HCT116 (cell line): ENCODE measurements at regions not wholly inside any gene's neighbourhood (a gene's known extent, or its start where the extent isn't known, plus 50 kb on each side); places are given as distances from the start of the nearest gene placed in this dataset.

Experiments used
- ATAC-seq: fragments of 200-7000 bp; cut with Tn5 transposase; 2 replicates; pipeline ENCODE4 v1.9.1; 2020; ENCODE audit warnings: mild to moderate bottlenecking, moderate library complexity
- BruUV-seq: library from RNA; stranded (reverse); fragments of 400-500 nt; replicated peaks from 2 replicates; lab custom pipeline; 2021; lab: Mats Ljungman, UMichigan
- CTCF ChIA-PET: fragments of 300-600 bp; sonication (Branson Sonifier 250); formaldehyde crosslinking; loops from one replicate; lab custom pipeline; 2021; ENCODE audit warnings: antibody characterized with exemption; lab: Charles Lee
- POLR2A ChIA-PET: fragments of 300-600, 350-600 bp; sonication (Branson Sonifier 250); formaldehyde crosslinking; loops from one replicate; lab custom pipeline; 2021; ENCODE audit warnings: antibody characterized with exemption; lab: Charles Lee
- RAD21 ChIA-PET, 2 experiments: fragments of 300-600 bp; sonication (Branson Sonifier 250); formaldehyde crosslinking; loops; one replicate each; lab custom pipeline; 2023; ENCODE audit warnings: low total read pairs in 2 of 2; ENCODE audit not compliant: uncharacterized antibody in 2 of 2, unreplicated experiment in 2 of 2, low non-redundant PET in 1 of 2; lab: Charles Lee
- DNase-seq: peaks from one replicate; pipeline ENCODE4 v3.0.0-alpha.2; 2010; ENCODE audit warnings: low read depth, low spot score
- H2AFZ ChIP-seq: fragments of 200-600 bp; shearing (Covaris generic), sonication (generic); 2 replicates; pipeline ENCODE4 v1.6.1; 2017; ENCODE audit warnings: low read depth, mixed run types, mixed read lengths, antibody characterized with exemption, low read length; ENCODE audit not compliant: poor library complexity, severe bottlenecking
- H3K27ac ChIP-seq: 2 replicates; pipeline ENCODE4 v1.5.1; 2012; ENCODE audit warnings: low read depth, low read length
- H3K27me3 ChIP-seq: fragments of 200-600 bp; sonication (generic); 2 replicates; pipeline ENCODE4 v1.6.1; 2016; ENCODE audit warnings: mixed run types, low read length, mixed read lengths; ENCODE audit not compliant: insufficient read depth
- H3K36me3 ChIP-seq, 2 experiments: fragments of 200-500 bp in 1 of 2; fragments of 200-600 bp in 1 of 2; sonication (Bioruptor generic) in 1 of 2; sonication (generic) in 1 of 2; 2 replicates each; pipeline versions ENCODE4 v1.5.1 to v1.6.1; 2014 to 2016; ENCODE audit warnings: low read length in 2 of 2, inconsistent platforms in 1 of 2, mixed read lengths in 1 of 2, mixed run types in 1 of 2; ENCODE audit not compliant: insufficient read depth in 2 of 2, control insufficient read depth in 1 of 2
- H3K4me1 ChIP-seq, 2 experiments: fragments of 200-600 bp in 1 of 2; sonication (generic) in 1 of 2; 2 replicates each; pipeline versions ENCODE4 v1.5.1 to v1.6.1; 2012 to 2017; ENCODE audit warnings: low read length in 2 of 2, inconsistent platforms in 1 of 2, mild to moderate bottlenecking in 1 of 2, mixed read lengths in 1 of 2, mixed run types in 1 of 2, moderate library complexity in 1 of 2; ENCODE audit not compliant: insufficient read depth in 2 of 2, control insufficient read depth in 1 of 2
- H3K4me2 ChIP-seq: fragments of 200-600 bp; sonication (generic); 2 replicates; pipeline ENCODE4 v1.6.1; 2017; ENCODE audit warnings: mixed run types, low read length, mixed read lengths
- H3K4me3 ChIP-seq, 2 experiments: fragments of 200-600 bp in 1 of 2; sonication (generic) in 1 of 2; replicated peaks in 1 of 2; 2 replicates each; pipeline ENCODE4 v1.5.1; 2011 to 2016; ENCODE audit warnings: low read length in 2 of 2, control low read depth in 1 of 2, low read depth in 1 of 2, mild to moderate bottlenecking in 1 of 2, mixed read lengths in 1 of 2, mixed run types in 1 of 2
- H3K79me2 ChIP-seq: fragments of 200-600 bp; sonication (generic); 2 replicates; pipeline ENCODE4 v1.6.1; 2017; ENCODE audit warnings: mild to moderate bottlenecking, mixed run types, low read length, moderate library complexity, mixed read lengths; ENCODE audit not compliant: insufficient read depth
- H3K9ac ChIP-seq: fragments of 200-600 bp; sonication (generic); 2 replicates; pipeline ENCODE4 v1.6.1; 2016; ENCODE audit warnings: low read length, mixed read lengths
- H3K9me2 ChIP-seq: fragments of 200-600 bp; sonication (generic), shearing (Covaris generic); 2 replicates; pipeline ENCODE4 v1.6.1; 2017; ENCODE audit warnings: mixed run types, mild to moderate bottlenecking, moderate library complexity; ENCODE audit not compliant: insufficient read depth
- H3K9me3 ChIP-seq, 2 experiments: fragments of 200-500 bp in 1 of 2; fragments of 200-600 bp in 1 of 2; sonication (Bioruptor generic) in 1 of 2; sonication (generic) in 1 of 2; 2 replicates each; pipeline ENCODE4 v1.6.1; 2014 to 2017; ENCODE audit warnings: low read length in 2 of 2, mixed read lengths in 2 of 2, inconsistent platforms in 1 of 2, low read depth in 1 of 2, mild to moderate bottlenecking in 1 of 2, mixed run types in 1 of 2, moderate library complexity in 1 of 2; ENCODE audit not compliant: control insufficient read depth in 1 of 2, insufficient read depth in 1 of 2
- H4K20me1 ChIP-seq: fragments of 200-600 bp; sonication (generic), shearing (Covaris generic); 2 replicates; pipeline ENCODE4 v1.6.1; 2017; ENCODE audit warnings: mixed run types, mild to moderate bottlenecking, moderate library complexity; ENCODE audit not compliant: insufficient read depth
- ATF3 ChIP-seq: IDR thresholded peaks from 2 replicates; pipeline ENCODE4 v1.6.1; 2012
- CBX3 ChIP-seq: IDR thresholded peaks from 2 replicates; pipeline ENCODE4 v1.6.1; 2012; ENCODE audit warnings: low read depth
- CEBPB ChIP-seq: IDR thresholded peaks from 2 replicates; pipeline ENCODE4 v1.6.1; 2012; ENCODE audit warnings: low read depth
- CTCF ChIP-seq, 3 experiments: fragments of 200-600 bp in 1 of 3; sonication (generic) in 1 of 3; IDR thresholded peaks in 2 of 3; conservative IDR thresholded peaks in 1 of 3; 2 replicates each; pipeline ENCODE4 v1.5.1; 2012 to 2017; ENCODE audit warnings: low read depth in 2 of 3, low read length in 2 of 3, antibody characterized with exemption in 1 of 3, borderline replicate concordance in 1 of 3, control low read depth in 1 of 3, mild to moderate bottlenecking in 1 of 3, mixed read lengths in 1 of 3, mixed run types in 1 of 3, moderate library complexity in 1 of 3; ENCODE audit not compliant: insufficient read depth in 1 of 3
- EGR1 ChIP-seq: IDR thresholded peaks from 2 replicates; pipeline ENCODE4 v1.6.1; 2012; ENCODE audit warnings: low read depth
- ELF1 ChIP-seq: IDR thresholded peaks from 2 replicates; pipeline ENCODE4 v1.6.1; 2012; ENCODE audit warnings: low read depth, borderline replicate concordance
- EZH2 ChIP-seq: fragments of 200-600 bp; sonication (generic); IDR thresholded peaks from 2 replicates; pipeline ENCODE4 v1.6.1; 2017; ENCODE audit warnings: antibody characterized with exemption, mixed run types
- EZH2phosphoT487 ChIP-seq: fragments of 200-600 bp; IDR thresholded peaks from 2 replicates; pipeline ENCODE4 v1.6.1; 2018; ENCODE audit warnings: antibody characterized with exemption, borderline replicate concordance
- FOSL1 ChIP-seq: IDR thresholded peaks from 2 replicates; pipeline ENCODE4 v1.6.1; 2012; ENCODE audit warnings: low read depth
- MAX ChIP-seq: IDR thresholded peaks from 2 replicates; pipeline ENCODE4 v1.6.1; 2012
- POLR2A ChIP-seq: IDR thresholded peaks from 2 replicates; pipeline ENCODE4 v1.7.0; 2011; ENCODE audit warnings: borderline replicate concordance; ENCODE audit not compliant: insufficient read depth, insufficient read length; ENCODE audit errors: extremely low read depth
- RAD21 ChIP-seq: IDR thresholded peaks from 2 replicates; pipeline ENCODE4 v1.6.1; 2012; ENCODE audit warnings: low read depth, mild to moderate bottlenecking
- SIN3A ChIP-seq: IDR thresholded peaks from 2 replicates; pipeline ENCODE4 v1.6.1; 2012; ENCODE audit warnings: low read depth
- ZFX ChIP-seq: fragments of 450-650 bp; IDR thresholded peaks from 2 replicates; pipeline ENCODE4 v1.6.1; 2017
- ZNF274 ChIP-seq: fragments of 200-500 bp; sonication (Bioruptor generic); IDR thresholded peaks from 2 replicates; pipeline ENCODE4 v1.6.1; 2014; ENCODE audit warnings: mild to moderate bottlenecking, low read depth, low read length, inconsistent platforms
- intact Hi-C: fragments of 100-400 bp; cut with micrococcal nuclease; formaldehyde crosslinking; loops from 2 replicates; pipeline ENCODE4 v1.10.0; 2022
- TF ChIP-seq, protein P1 (sequence below): IDR thresholded peaks from 2 replicates; pipeline ENCODE4 v1.6.1; 2012; ENCODE audit warnings: low read depth

DNA sequence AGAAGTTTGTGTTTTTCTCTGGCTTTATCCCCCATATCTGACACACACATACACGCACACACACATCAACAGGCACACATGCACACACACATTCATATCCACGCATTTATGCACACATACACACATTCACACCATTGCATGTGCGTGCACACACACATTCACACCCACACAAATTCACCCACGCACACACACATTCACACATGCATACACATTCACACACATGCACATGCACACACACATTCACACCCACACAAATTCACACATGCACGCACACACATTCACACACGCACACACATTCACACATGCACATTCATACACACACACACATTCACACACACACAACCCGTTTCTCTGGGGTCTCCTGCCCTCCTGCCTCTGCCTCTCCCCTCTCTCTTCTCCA is 264.2 kb downstream of the BCL11B start:
- no TSS peak for BruUV-seq
- TF ChIP-seq CBX3: no peak
- TF ChIP-seq, protein P1, sequence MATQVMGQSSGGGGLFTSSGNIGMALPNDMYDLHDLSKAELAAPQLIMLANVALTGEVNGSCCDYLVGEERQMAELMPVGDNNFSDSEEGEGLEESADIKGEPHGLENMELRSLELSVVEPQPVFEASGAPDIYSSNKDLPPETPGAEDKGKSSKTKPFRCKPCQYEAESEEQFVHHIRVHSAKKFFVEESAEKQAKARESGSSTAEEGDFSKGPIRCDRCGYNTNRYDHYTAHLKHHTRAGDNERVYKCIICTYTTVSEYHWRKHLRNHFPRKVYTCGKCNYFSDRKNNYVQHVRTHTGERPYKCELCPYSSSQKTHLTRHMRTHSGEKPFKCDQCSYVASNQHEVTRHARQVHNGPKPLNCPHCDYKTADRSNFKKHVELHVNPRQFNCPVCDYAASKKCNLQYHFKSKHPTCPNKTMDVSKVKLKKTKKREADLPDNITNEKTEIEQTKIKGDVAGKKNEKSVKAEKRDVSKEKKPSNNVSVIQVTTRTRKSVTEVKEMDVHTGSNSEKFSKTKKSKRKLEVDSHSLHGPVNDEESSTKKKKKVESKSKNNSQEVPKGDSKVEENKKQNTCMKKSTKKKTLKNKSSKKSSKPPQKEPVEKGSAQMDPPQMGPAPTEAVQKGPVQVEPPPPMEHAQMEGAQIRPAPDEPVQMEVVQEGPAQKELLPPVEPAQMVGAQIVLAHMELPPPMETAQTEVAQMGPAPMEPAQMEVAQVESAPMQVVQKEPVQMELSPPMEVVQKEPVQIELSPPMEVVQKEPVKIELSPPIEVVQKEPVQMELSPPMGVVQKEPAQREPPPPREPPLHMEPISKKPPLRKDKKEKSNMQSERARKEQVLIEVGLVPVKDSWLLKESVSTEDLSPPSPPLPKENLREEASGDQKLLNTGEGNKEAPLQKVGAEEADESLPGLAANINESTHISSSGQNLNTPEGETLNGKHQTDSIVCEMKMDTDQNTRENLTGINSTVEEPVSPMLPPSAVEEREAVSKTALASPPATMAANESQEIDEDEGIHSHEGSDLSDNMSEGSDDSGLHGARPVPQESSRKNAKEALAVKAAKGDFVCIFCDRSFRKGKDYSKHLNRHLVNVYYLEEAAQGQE: no peak
- no peak for TF ChIP-seq EGR1
- TF ChIP-seq EZH2phosphoT487: no peak
- no peak for TF ChIP-seq EZH2
- TF ChIP-seq ELF1: no peak
- TF ChIP-seq CEBPB: no peak
- TF ChIP-seq FOSL1: no peak
- TF ChIP-seq POLR2A: no peak
- TF ChIP-seq ATF3: no peak
- no peak for TF ChIP-seq SIN3A
- TF ChIP-seq CTCF (IDR thresholded peaks at IDR 0.05 in 2 of 3, conservative IDR thresholded peaks at IDR 0.05 in 1 of 3; ENCODE audit: borderline replicate concordance in 1 of 3, insufficient read depth in 1 of 3, low read depth in 2 of 3, low read length in 2 of 3): no peak
- TF ChIP-seq MAX: no peak
- TF ChIP-seq RAD21: no peak
- no peak for TF ChIP-seq ZFX
- no peak for TF ChIP-seq ZNF274
- ATAC-seq (no peak), DNase-seq (no peak)
- Histone ChIP-seq H3K27me3 (no peaks in the 10 kb centered on the region), H3K4me2 (no peak overlapping the region), H3K79me2 (no peaks in the 10 kb centered on the region), H2AFZ (no peak overlapping the region), H3K36me3 (no peaks in the 10 kb centered on the region), H4K20me1 (no peaks in the 10 kb centered on the region), H3K9me2 (no peaks in the 10 kb centered on the region), H3K9me3 (no peaks in the 10 kb centered on the region), H3K4me3 (no peak overlapping the region), H3K4me1 (no peaks in the 10 kb centered on the region), H3K27ac (no peak overlapping the region), H3K9ac (no peak overlapping the region)
- RAD21 ChIA-PET: no interaction called here
- intact Hi-C loops: no loop called here
- POLR2A ChIA-PET: no interaction called here
- CTCF ChIA-PET: no interaction called here
